ENCODE measurements at regions not wholly inside any gene's neighbourhood (a gene's known extent, or its start where the extent isn't known, plus 50 kb on each side); places are given as distances from the start of the nearest gene placed in this dataset.

DNA sequence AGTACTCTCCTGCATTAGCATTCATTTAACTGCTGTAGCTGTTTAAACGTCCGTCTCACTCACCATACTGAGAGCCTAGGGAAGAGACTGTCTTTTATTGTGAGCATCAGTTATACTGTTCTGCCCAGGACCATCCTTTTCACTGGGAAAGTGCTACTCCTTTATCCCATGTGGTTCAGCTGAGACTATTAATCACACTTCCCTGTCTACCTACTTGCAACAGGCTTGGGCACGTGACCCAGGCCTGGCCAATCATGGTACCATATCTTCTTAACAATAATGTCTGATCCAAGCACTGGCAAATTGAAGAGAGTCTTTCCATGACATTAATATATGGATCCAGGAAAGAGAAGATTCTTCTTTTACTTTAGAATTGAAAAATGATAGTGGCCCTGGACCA, 108.1 kb downstream of the TM2D1 start:
- Histone ChIP-seq H3K27ac (ENCODE audit: insufficient read depth, low read length) (no peak overlapping the region), H3K27me3 (ENCODE audit: control insufficient read depth, insufficient read depth, low read length) (no peaks in the 10 kb centered on the region), H3K79me2 (ENCODE audit: control insufficient read depth, insufficient read depth, low read length) (no peaks in the 10 kb centered on the region), H4K20me1 (ENCODE audit: control insufficient read depth, extremely low read depth, insufficient read depth, low read length) (no peaks in the 10 kb centered on the region), H3K4me2 (ENCODE audit: extremely low read depth, insufficient read depth, low read length) (no peak overlapping the region), H3K36me3 (ENCODE audit: control insufficient read depth, insufficient read depth, low read length) (no peaks in the 10 kb centered on the region), H2AFZ (ENCODE audit: low read length) (no peak overlapping the region), H3K9me3 (ENCODE audit: control insufficient read depth, insufficient read depth, low read depth, low read length) (no peaks in the 10 kb centered on the region), H3K4me3 (replicated peaks in 1 of 4; ENCODE audit: control extremely low read depth in 1 of 4, insufficient read depth in 1 of 4, low read depth in 3 of 4, low read length in 4 of 4) (no peak overlapping the region), H3K4me1 (ENCODE audit: control insufficient read depth, extremely low read depth, insufficient read depth, low read length) (no peaks in the 10 kb centered on the region), H3K9ac (ENCODE audit: insufficient read depth, low read length) (no peak overlapping the region)
- no peak for TF ChIP-seq EZH2 (IDR thresholded peaks at IDR 0.05; ENCODE audit: low read length, missing control alignments)
- TF ChIP-seq, protein P1, sequence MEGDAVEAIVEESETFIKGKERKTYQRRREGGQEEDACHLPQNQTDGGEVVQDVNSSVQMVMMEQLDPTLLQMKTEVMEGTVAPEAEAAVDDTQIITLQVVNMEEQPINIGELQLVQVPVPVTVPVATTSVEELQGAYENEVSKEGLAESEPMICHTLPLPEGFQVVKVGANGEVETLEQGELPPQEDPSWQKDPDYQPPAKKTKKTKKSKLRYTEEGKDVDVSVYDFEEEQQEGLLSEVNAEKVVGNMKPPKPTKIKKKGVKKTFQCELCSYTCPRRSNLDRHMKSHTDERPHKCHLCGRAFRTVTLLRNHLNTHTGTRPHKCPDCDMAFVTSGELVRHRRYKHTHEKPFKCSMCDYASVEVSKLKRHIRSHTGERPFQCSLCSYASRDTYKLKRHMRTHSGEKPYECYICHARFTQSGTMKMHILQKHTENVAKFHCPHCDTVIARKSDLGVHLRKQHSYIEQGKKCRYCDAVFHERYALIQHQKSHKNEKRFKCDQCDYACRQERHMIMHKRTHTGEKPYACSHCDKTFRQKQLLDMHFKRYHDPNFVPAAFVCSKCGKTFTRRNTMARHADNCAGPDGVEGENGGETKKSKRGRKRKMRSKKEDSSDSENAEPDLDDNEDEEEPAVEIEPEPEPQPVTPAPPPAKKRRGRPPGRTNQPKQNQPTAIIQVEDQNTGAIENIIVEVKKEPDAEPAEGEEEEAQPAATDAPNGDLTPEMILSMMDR (conservative IDR thresholded peaks at IDR 0.05 in 1 of 2, IDR thresholded peaks at IDR 0.05 in 1 of 2; ENCODE audit: low read depth in 1 of 2, low read length in 2 of 2), result no peak
- DNase-seq (ENCODE audit: low read depth in 2 of 2), result no peak

GRCh38 chr1:61612602-61613001, 112.3 kb downstream of the TM2D1 start:
- Histone ChIP-seq H3K79me2 (ENCODE audit: control insufficient read depth, insufficient read depth, low read length) (no peaks in the 10 kb centered on the region), H2AFZ (ENCODE audit: low read length) (no peak overlapping the region), H3K36me3 (ENCODE audit: control insufficient read depth, insufficient read depth, low read length) (no peaks in the 10 kb centered on the region), H3K4me3 (replicated peaks in 1 of 4; ENCODE audit: control extremely low read depth in 1 of 4, insufficient read depth in 1 of 4, low read depth in 3 of 4, low read length in 4 of 4) (no peak overlapping the region), H3K27me3 (ENCODE audit: control insufficient read depth, insufficient read depth, low read length) (no peaks in the 10 kb centered on the region), H3K27ac (ENCODE audit: insufficient read depth, low read length) (no peak overlapping the region), H3K4me1 (ENCODE audit: control insufficient read depth, extremely low read depth, insufficient read depth, low read length) (no peaks in the 10 kb centered on the region), H3K9me3 (ENCODE audit: control insufficient read depth, insufficient read depth, low read depth, low read length) (no peaks in the 10 kb centered on the region), H3K4me2 (ENCODE audit: extremely low read depth, insufficient read depth, low read length) (no peak overlapping the region), H3K9ac (ENCODE audit: insufficient read depth, low read length) (no peak overlapping the region), H4K20me1 (ENCODE audit: control insufficient read depth, extremely low read depth, insufficient read depth, low read length) (no peaks in the 10 kb centered on the region)
- no peak for DNase-seq (ENCODE audit: low read depth in 2 of 2)
- TF ChIP-seq EZH2 (IDR thresholded peaks at IDR 0.05; ENCODE audit: low read length, missing control alignments), result no peak
- TF ChIP-seq, protein P1 (conservative IDR thresholded peaks at IDR 0.05 in 1 of 2, IDR thresholded peaks at IDR 0.05 in 1 of 2; ENCODE audit: low read depth in 1 of 2, low read length in 2 of 2), result no peak

GRCh38 chr1:61609040-61609439, 115.9 kb downstream of the TM2D1 start:
- Histone ChIP-seq H3K27me3 (ENCODE audit: control insufficient read depth, insufficient read depth, low read length) (no peaks in the 10 kb centered on the region), H3K4me3 (replicated peaks in 1 of 4; ENCODE audit: control extremely low read depth in 1 of 4, insufficient read depth in 1 of 4, low read depth in 3 of 4, low read length in 4 of 4) (no peak overlapping the region), H2AFZ (ENCODE audit: low read length) (no peak overlapping the region), H3K36me3 (ENCODE audit: control insufficient read depth, insufficient read depth, low read length) (no peaks in the 10 kb centered on the region), H3K4me1 (ENCODE audit: control insufficient read depth, extremely low read depth, insufficient read depth, low read length) (no peaks in the 10 kb centered on the region), H3K9ac (ENCODE audit: insufficient read depth, low read length) (no peak overlapping the region), H3K9me3 (ENCODE audit: control insufficient read depth, insufficient read depth, low read depth, low read length) (no peaks in the 10 kb centered on the region), H4K20me1 (ENCODE audit: control insufficient read depth, extremely low read depth, insufficient read depth, low read length) (no peaks in the 10 kb centered on the region), H3K27ac (ENCODE audit: insufficient read depth, low read length) (no peak overlapping the region), H3K4me2 (ENCODE audit: extremely low read depth, insufficient read depth, low read length) (no peak overlapping the region), H3K79me2 (ENCODE audit: control insufficient read depth, insufficient read depth, low read length) (no peaks in the 10 kb centered on the region)
- no peak for DNase-seq (ENCODE audit: low read depth in 2 of 2)
- TF ChIP-seq EZH2 (IDR thresholded peaks at IDR 0.05; ENCODE audit: low read length, missing control alignments), result no peak
- TF ChIP-seq, protein P1 (conservative IDR thresholded peaks at IDR 0.05 in 1 of 2, IDR thresholded peaks at IDR 0.05 in 1 of 2; ENCODE audit: low read depth in 1 of 2, low read length in 2 of 2), result no peak
